ENCODE measurements at regions not wholly inside any gene's neighbourhood (a gene's known extent, or its start where the extent isn't known, plus 50 kb on each side); places are given as distances from the start of the nearest gene placed in this dataset.
A peak's percentile ranks its signal among the peaks of the same experiment; 100 is the strongest.

- Histone ChIP-seq H3K79me2 (ENCODE audit: control insufficient read depth, insufficient read depth, low read length) (no peaks in the 10 kb centered on the region), H3K27me3 (ENCODE audit: control insufficient read depth, insufficient read depth, low read length) (no peaks in the 10 kb centered on the region), H3K9me3 (ENCODE audit: control insufficient read depth, insufficient read depth, low read depth, low read length) (no peaks in the 10 kb centered on the region), H3K4me2 (ENCODE audit: extremely low read depth, insufficient read depth, low read length) (no peak overlapping the region), H2AFZ (ENCODE audit: low read length) (no peak overlapping the region), H3K4me1 (ENCODE audit: control insufficient read depth, extremely low read depth, insufficient read depth, low read length) (no peaks in the 10 kb centered on the region), H3K36me3 (ENCODE audit: control insufficient read depth, insufficient read depth, low read length) (no peaks in the 10 kb centered on the region), H4K20me1 (ENCODE audit: control insufficient read depth, extremely low read depth, insufficient read depth, low read length) (no peaks in the 10 kb centered on the region), H3K9ac (ENCODE audit: insufficient read depth, low read length) (no peak overlapping the region), H3K27ac (ENCODE audit: insufficient read depth, low read length) (no peak overlapping the region), H3K4me3 (replicated peaks in 1 of 4; ENCODE audit: control extremely low read depth in 1 of 4, insufficient read depth in 1 of 4, low read depth in 3 of 4, low read length in 4 of 4) (no peak overlapping the region)
- peak; percentile 21 to 47 for DNase-seq (ENCODE audit: low read depth in 2 of 2)
- TF ChIP-seq EZH2 (IDR thresholded peaks at IDR 0.05; ENCODE audit: low read length, missing control alignments) (no peak), CTCF (conservative IDR thresholded peaks at IDR 0.05 in 1 of 2, IDR thresholded peaks at IDR 0.05 in 1 of 2; ENCODE audit: low read depth in 1 of 2, low read length in 2 of 2) (no peak)
Measured at GRCh38 chr1:221494670-221495069, 247.2 kb downstream of the DUSP10 start.

- H3K4me2 ChIP-seq (ENCODE audit: extremely low read depth, insufficient read depth, low read length) = no peak overlapping the region
- no peaks in the 10 kb centered on the region for H4K20me1 ChIP-seq (ENCODE audit: control insufficient read depth, extremely low read depth, insufficient read depth, low read length)
- TF ChIP-seq CTCF (conservative IDR thresholded peaks at IDR 0.05 in 1 of 2, IDR thresholded peaks at IDR 0.05 in 1 of 2; ENCODE audit: low read depth in 1 of 2, low read length in 2 of 2) (no peak), EZH2 (IDR thresholded peaks at IDR 0.05; ENCODE audit: low read length, missing control alignments) (no peak)
- no peaks in the 10 kb centered on the region for H3K27me3 ChIP-seq (ENCODE audit: control insufficient read depth, insufficient read depth, low read length)
- no peaks in the 10 kb centered on the region for H3K9me3 ChIP-seq (ENCODE audit: control insufficient read depth, insufficient read depth, low read depth, low read length)
- DNase-seq (ENCODE audit: low read depth in 2 of 2) = peak in 1 of 2 donors; percentile 56
- no peak overlapping the region for H3K27ac ChIP-seq (ENCODE audit: insufficient read depth, low read length)
- H2AFZ ChIP-seq (ENCODE audit: low read length) = no peak overlapping the region
- no peak overlapping the region for H3K4me3 ChIP-seq (replicated peaks in 1 of 4; ENCODE audit: control extremely low read depth in 1 of 4, insufficient read depth in 1 of 4, low read depth in 3 of 4, low read length in 4 of 4)
- H3K9ac ChIP-seq (ENCODE audit: insufficient read depth, low read length) = no peak overlapping the region
- H3K36me3 ChIP-seq (ENCODE audit: control insufficient read depth, insufficient read depth, low read length) = no peaks in the 10 kb centered on the region
- H3K79me2 ChIP-seq (ENCODE audit: control insufficient read depth, insufficient read depth, low read length) = no peaks in the 10 kb centered on the region
- H3K4me1 ChIP-seq (ENCODE audit: control insufficient read depth, extremely low read depth, insufficient read depth, low read length) = no peaks in the 10 kb centered on the region
Measured at GRCh38 chr1:221497046-221497445, 244.8 kb downstream of the DUSP10 start.

DNA sequence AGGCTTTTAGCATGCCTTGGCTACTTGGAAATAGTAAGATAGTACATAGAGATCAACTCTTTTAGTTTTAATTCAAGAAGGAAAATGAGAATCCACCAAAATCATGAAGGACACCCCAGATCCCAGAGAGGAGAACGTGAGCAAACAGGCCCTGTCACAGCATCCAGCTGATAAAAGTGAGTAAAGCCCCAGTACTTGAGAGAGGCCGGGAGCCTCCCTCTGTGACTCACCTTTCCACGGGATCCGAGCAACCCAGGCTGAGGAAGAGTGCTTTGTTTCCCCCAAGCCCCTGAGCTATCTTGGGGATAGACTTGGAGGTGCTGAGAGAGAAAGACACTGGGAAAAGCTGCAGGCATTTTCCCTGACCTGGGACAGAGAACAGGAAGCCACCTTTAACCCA lies 238.6 kb downstream of the DUSP10 start:
- TF ChIP-seq CTCF (conservative IDR thresholded peaks at IDR 0.05 in 1 of 2, IDR thresholded peaks at IDR 0.05 in 1 of 2; ENCODE audit: low read depth in 1 of 2, low read length in 2 of 2) (no peak), EZH2 (IDR thresholded peaks at IDR 0.05; ENCODE audit: low read length, missing control alignments) (no peak)
- no peak overlapping the region for H2AFZ ChIP-seq (ENCODE audit: low read length)
- no peak for DNase-seq (ENCODE audit: low read depth in 2 of 2)
- no peaks in the 10 kb centered on the region for H3K4me1 ChIP-seq (ENCODE audit: control insufficient read depth, extremely low read depth, insufficient read depth, low read length)
- no peaks in the 10 kb centered on the region for H3K27me3 ChIP-seq (ENCODE audit: control insufficient read depth, insufficient read depth, low read length)
- H3K27ac ChIP-seq (ENCODE audit: insufficient read depth, low read length) = no peak overlapping the region
- H3K9me3 ChIP-seq (ENCODE audit: control insufficient read depth, insufficient read depth, low read depth, low read length) = no peaks in the 10 kb centered on the region
- no peak overlapping the region for H3K9ac ChIP-seq (ENCODE audit: insufficient read depth, low read length)
- H3K79me2 ChIP-seq (ENCODE audit: control insufficient read depth, insufficient read depth, low read length) = no peaks in the 10 kb centered on the region
- no peak overlapping the region for H3K4me2 ChIP-seq (ENCODE audit: extremely low read depth, insufficient read depth, low read length)
- no peaks in the 10 kb centered on the region for H4K20me1 ChIP-seq (ENCODE audit: control insufficient read depth, extremely low read depth, insufficient read depth, low read length)
- no peak overlapping the region for H3K4me3 ChIP-seq (replicated peaks in 1 of 4; ENCODE audit: control extremely low read depth in 1 of 4, insufficient read depth in 1 of 4, low read depth in 3 of 4, low read length in 4 of 4)
- H3K36me3 ChIP-seq (ENCODE audit: control insufficient read depth, insufficient read depth, low read length) = no peaks in the 10 kb centered on the region
